Gastrocnemius medialis (tissue), 4 donors: ENCODE measurements at regions not wholly inside any gene's neighbourhood (a gene's known extent, or its start where the extent isn't known, plus 50 kb on each side); places are given as distances from the start of the nearest gene placed in this dataset.

ENCODE experiments used
- CTCF ChIP-seq, 5 experiments: fragments of 450-650 bp in 3 of 5; fragments of 200-600 bp in 2 of 5; sonication (generic) in 2 of 5; IDR thresholded peaks in 4 of 5; conservative IDR thresholded peaks in 1 of 5; 1 replicate in 4 of 5; 2 replicates in 1 of 5; pipeline ENCODE4 v1.5.1; 2016 to 2019; ENCODE audit warnings: antibody characterized with exemption in 5 of 5, mild to moderate bottlenecking in 3 of 5, moderate library complexity in 3 of 5
- POLR2A ChIP-seq, 2 donors: fragments of 450-650 bp; IDR thresholded peaks; one replicate each; pipeline ENCODE4 v1.6.1; 2017; ENCODE audit warnings: antibody characterized with exemption in 2 of 2, mild to moderate bottlenecking in 2 of 2, moderate library complexity in 2 of 2

- TF ChIP-seq CTCF (IDR thresholded peaks at IDR 0.05 in 4 of 5, conservative IDR thresholded peaks at IDR 0.05 in 1 of 5) (no peak), POLR2A (IDR thresholded peaks at IDR 0.05) (no peak)
These were observed 698.8 kb downstream of the DOK5 start for GRCh38 chr20:55174172-55174571.
